Epithelial cell of proximal tubule (primary cell): ENCODE measurements at regions not wholly inside any gene's neighbourhood (a gene's known extent, or its start where the extent isn't known, plus 50 kb on each side); places are given as distances from the start of the nearest gene placed in this dataset.

ENCODE experiments used
- DNase-seq: peaks from one replicate; pipeline ENCODE4 v3.0.0-alpha.2; 2011; ENCODE audit warnings: low read depth
- H3K4me3 ChIP-seq: 2 replicates; pipeline ENCODE4 v1.5.1; 2011; ENCODE audit warnings: low read depth, mild to moderate bottlenecking, low read length
- TF ChIP-seq, protein P1 (sequence below): conservative IDR thresholded peaks from 2 replicates; pipeline ENCODE4 v1.5.1; 2012; ENCODE audit warnings: low read depth, mild to moderate bottlenecking, low read length

GRCh38 chr15:77727635-77728304, 95.1 kb upstream of the LINGO1 start:
- no peak overlapping the region for H3K4me3 ChIP-seq
- TF ChIP-seq, protein P1, sequence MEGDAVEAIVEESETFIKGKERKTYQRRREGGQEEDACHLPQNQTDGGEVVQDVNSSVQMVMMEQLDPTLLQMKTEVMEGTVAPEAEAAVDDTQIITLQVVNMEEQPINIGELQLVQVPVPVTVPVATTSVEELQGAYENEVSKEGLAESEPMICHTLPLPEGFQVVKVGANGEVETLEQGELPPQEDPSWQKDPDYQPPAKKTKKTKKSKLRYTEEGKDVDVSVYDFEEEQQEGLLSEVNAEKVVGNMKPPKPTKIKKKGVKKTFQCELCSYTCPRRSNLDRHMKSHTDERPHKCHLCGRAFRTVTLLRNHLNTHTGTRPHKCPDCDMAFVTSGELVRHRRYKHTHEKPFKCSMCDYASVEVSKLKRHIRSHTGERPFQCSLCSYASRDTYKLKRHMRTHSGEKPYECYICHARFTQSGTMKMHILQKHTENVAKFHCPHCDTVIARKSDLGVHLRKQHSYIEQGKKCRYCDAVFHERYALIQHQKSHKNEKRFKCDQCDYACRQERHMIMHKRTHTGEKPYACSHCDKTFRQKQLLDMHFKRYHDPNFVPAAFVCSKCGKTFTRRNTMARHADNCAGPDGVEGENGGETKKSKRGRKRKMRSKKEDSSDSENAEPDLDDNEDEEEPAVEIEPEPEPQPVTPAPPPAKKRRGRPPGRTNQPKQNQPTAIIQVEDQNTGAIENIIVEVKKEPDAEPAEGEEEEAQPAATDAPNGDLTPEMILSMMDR = no peak
- DNase-seq = no peak

DNA sequence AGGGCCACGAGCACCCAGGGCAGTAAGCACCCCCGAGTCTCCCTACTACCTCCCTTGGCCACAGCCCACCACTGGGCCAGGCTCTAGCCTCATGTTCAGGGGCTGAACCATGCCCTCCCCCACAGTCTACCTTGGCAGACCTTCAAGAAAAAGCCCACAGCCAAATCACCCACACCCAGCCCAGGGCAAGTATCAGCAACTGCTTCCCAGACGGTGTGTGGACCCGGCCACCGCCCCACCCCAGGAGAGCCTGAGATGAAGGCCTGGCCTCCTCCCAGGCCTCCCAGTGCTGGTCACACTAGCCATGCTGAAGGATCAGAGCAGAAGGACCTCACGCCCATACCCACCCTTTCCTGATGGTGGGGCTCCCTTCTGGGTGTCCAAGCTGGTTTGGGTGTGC, 92.0 kb upstream of the LINGO1 start:
- DNase-seq = no peak
- no peak overlapping the region for H3K4me3 ChIP-seq
- TF ChIP-seq, protein P1 = no peak

GRCh38 chr15:77723756-77724155, 91.0 kb upstream of the LINGO1 start:
- TF ChIP-seq, protein P1 = no peak
- no peak for DNase-seq
- no peak overlapping the region for H3K4me3 ChIP-seq

DNA sequence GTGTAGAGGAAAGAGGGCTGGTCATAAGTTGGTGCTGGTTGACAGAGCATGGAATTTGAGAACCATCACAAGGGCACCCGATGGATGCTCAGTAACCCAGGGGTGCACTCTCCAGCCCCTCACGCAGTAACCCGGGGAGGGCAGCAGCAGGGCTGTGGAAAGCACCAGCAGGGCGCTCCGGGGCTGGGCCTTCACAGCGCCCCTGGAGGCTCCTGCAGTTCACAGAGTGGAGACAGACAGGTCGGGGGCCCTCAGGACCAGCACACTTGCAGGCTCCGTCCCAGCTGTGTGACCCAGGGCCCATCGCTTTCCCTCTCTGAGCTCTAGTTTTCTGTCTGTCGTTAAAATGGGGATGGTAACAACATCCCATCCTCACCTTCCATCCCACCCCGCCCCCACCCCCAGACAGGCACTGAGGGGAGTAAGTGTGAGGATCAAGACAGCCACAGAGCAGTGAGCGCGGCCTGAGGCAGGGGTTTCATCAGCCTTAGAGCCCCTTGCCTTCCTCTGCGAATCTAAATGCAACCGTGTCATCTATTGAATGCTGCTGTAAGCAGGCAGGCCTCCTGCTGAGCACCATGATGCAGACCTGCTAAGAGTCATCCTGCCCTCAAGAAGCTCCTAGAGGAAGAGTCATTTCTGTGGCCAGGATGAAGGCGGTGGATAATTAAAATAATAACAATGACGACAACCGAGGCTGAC, 90.2 kb upstream of the LINGO1 start:
- TF ChIP-seq, protein P1 = no peak

GRCh38 chr15:77721963-77722362, 89.3 kb upstream of the LINGO1 start:
- H3K4me3 ChIP-seq = no peak overlapping the region
- TF ChIP-seq, protein P1 = no peak
- no peak for DNase-seq

More for the DNA sequence above, 90.2 kb upstream of the LINGO1 start:
- no peak for DNase-seq
- H3K4me3 ChIP-seq = no peak overlapping the region

- TF ChIP-seq, protein P1 = no peak
- DNase-seq = no peak
- H3K4me3 ChIP-seq = no peak overlapping the region
These were observed 87.9 kb upstream of the LINGO1 start for GRCh38 chr15:77720655-77721054.
